OCI-LY1 (cell line): ENCODE measurements at regions not wholly inside any gene's neighbourhood (a gene's known extent, or its start where the extent isn't known, plus 50 kb on each side); places are given as distances from the start of the nearest gene placed in this dataset.
A peak's percentile ranks its signal among the peaks of the same experiment; 100 is the strongest.

Experiments
- H2AFZ ChIP-seq: fragments of 200-600 bp; sonication (generic), shearing (Covaris generic); 2 replicates; pipeline ENCODE4 v1.6.0; 2014; ENCODE audit warnings: antibody characterized with exemption, mild to moderate bottlenecking, low read length
- H3F3A ChIP-seq: fragments of 200-600 bp; sonication (generic), shearing (Covaris generic); 2 replicates; pipeline ENCODE4 v1.6.0; 2014; ENCODE audit warnings: mild to moderate bottlenecking, antibody characterized with exemption, low read length, moderate library complexity; ENCODE audit not compliant: insufficient read depth
- H3K27ac ChIP-seq: fragments of 200-600 bp; sonication (generic); 2 replicates; pipeline ENCODE4 v1.5.1; 2014; ENCODE audit warnings: low read length, mixed run types, mild to moderate bottlenecking, low read depth; ENCODE audit not compliant: poor library complexity, severe bottlenecking
- H3K27me3 ChIP-seq: fragments of 200-600 bp; sonication (generic); 2 replicates; pipeline ENCODE4 v1.6.0; 2014; ENCODE audit warnings: antibody characterized with exemption, mild to moderate bottlenecking, low read length, moderate library complexity; ENCODE audit not compliant: insufficient read depth
- H3K36me3 ChIP-seq: fragments of 200-600 bp; sonication (generic); 2 replicates; pipeline ENCODE4 v1.6.1; 2014; ENCODE audit warnings: mild to moderate bottlenecking, antibody characterized with exemption, low read length, moderate library complexity, mixed read lengths; ENCODE audit not compliant: insufficient read depth
- H3K4me1 ChIP-seq: fragments of 200-600 bp; sonication (generic); 2 replicates; pipeline ENCODE4 v1.5.1; 2014; ENCODE audit warnings: mild to moderate bottlenecking, low read length, moderate library complexity; ENCODE audit not compliant: insufficient read depth, severe bottlenecking
- H3K4me2 ChIP-seq: fragments of 200-600 bp; sonication (generic), shearing (Covaris generic); 2 replicates; pipeline ENCODE4 v1.6.1; 2014; ENCODE audit warnings: low read length
- H3K4me3 ChIP-seq: fragments of 200-600 bp; sonication (generic); 2 replicates; pipeline ENCODE4 v1.5.1; 2014; ENCODE audit warnings: low read length, low read depth, mild to moderate bottlenecking, mixed read lengths; ENCODE audit not compliant: poor library complexity, severe bottlenecking
- H3K79me2 ChIP-seq: fragments of 200-600 bp; shearing (Covaris generic); 2 replicates; pipeline ENCODE4 v1.6.1; 2016; ENCODE audit warnings: mixed run types, low read length, mixed read lengths; ENCODE audit not compliant: insufficient read depth
- H3K9ac ChIP-seq: fragments of 200-600 bp; sonication (generic), shearing (Covaris generic); 2 replicates; pipeline ENCODE4 v1.6.1; 2014; ENCODE audit warnings: mild to moderate bottlenecking, low read length, mixed read lengths
- H3K9me2 ChIP-seq: fragments of 200-600 bp; sonication (generic), shearing (Covaris generic); 2 replicates; pipeline ENCODE4 v1.6.1; 2014; ENCODE audit warnings: low read depth, mild to moderate bottlenecking, low read length, mixed read lengths
- H3K9me3 ChIP-seq: fragments of 200-600 bp; shearing (Covaris generic); 2 replicates; pipeline ENCODE4 v1.6.1; 2014; ENCODE audit warnings: low read length, mixed read lengths
- H4K20me1 ChIP-seq: fragments of 200-600 bp; sonication (generic), shearing (Covaris generic); 2 replicates; pipeline ENCODE4 v1.6.0; 2016; ENCODE audit warnings: mild to moderate bottlenecking, low read length; ENCODE audit not compliant: insufficient read depth
- CTCF ChIP-seq: fragments of 200-600 bp; sonication (generic), shearing (Covaris generic); IDR thresholded peaks from 2 replicates; pipeline ENCODE4 v1.5.1; 2017; ENCODE audit warnings: mild to moderate bottlenecking, antibody characterized with exemption, low read length, moderate library complexity, mixed read lengths
- EZH2 ChIP-seq: fragments of 200-600 bp; sonication (generic), shearing (Covaris generic); IDR thresholded peaks from 2 replicates; pipeline ENCODE4 v1.8.0; 2017; ENCODE audit warnings: borderline replicate concordance, mixed run types, mild to moderate bottlenecking, antibody characterized with exemption, low read length, moderate library complexity, mixed read lengths

DNA sequence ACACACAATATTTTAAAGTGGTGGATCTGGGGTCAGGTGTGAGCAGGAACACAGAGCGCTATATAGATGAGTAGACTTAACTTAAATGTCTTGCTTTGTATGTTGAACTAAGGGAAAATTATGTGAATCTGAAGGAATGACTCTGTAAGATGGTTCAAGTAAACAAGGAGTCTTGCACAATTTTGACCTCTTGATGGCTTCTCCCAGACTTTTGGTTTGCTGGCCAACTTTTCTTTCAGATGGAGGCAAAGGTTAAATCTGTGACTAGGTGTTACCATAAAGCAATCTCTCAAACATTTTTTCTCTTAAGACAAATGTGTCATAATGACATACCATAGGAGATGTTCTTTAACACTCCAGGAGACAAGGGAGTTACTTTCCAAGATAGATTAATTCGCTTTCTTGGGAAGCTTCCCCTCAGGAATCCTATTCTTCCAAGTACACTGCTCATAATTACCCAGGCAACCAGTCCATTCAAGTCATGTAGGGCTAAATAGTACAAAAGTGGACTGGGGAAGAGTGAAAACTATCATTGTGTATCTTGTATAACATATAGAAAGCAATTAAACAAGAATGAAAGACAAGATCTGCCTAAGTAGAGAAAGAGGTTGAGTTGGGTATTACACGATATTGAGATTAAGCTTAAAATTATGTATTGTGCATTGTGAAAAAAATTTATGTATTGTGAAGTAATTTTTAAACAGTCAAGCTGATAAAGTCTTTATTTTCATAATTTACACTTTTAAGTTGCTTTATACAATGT lies 60.3 kb upstream of the SLC27A6 start:
- H3K4me2 ChIP-seq = no peak overlapping the region
- no peaks in the 10 kb centered on the region for H3F3A ChIP-seq
- no peaks in the 10 kb centered on the region for H3K9me2 ChIP-seq
- no peaks in the 10 kb centered on the region for H3K27me3 ChIP-seq
- H3K27ac ChIP-seq = no peak overlapping the region
- H3K9me3 ChIP-seq = no peaks in the 10 kb centered on the region
- no peak overlapping the region for H2AFZ ChIP-seq
- no peaks in the 10 kb centered on the region for H3K4me1 ChIP-seq
- H3K9ac ChIP-seq = no peak overlapping the region
- no peaks in the 10 kb centered on the region for H3K79me2 ChIP-seq
- no peak overlapping the region for H3K4me3 ChIP-seq
- no peaks in the 10 kb centered on the region for H4K20me1 ChIP-seq
- H3K36me3 ChIP-seq = no peaks in the 10 kb centered on the region
- TF ChIP-seq CTCF = no peak
- TF ChIP-seq EZH2 = no peak

- no peaks in the 10 kb centered on the region for H3K36me3 ChIP-seq
- no peak overlapping the region for H3K4me2 ChIP-seq
- H3K79me2 ChIP-seq = no peaks in the 10 kb centered on the region
Measured at GRCh38 chr5:128905568-128906110, 59.6 kb upstream of the SLC27A6 start.

GRCh38 chr5:128913551-128913950 lies 51.7 kb upstream of the SLC27A6 start:
- H3K4me3 ChIP-seq = no peak overlapping the region
- no peaks in the 10 kb centered on the region for H3K36me3 ChIP-seq
- H3K79me2 ChIP-seq = no peaks in the 10 kb centered on the region
- no peak overlapping the region for H3K9ac ChIP-seq
- no peaks in the 10 kb centered on the region for H3K9me3 ChIP-seq
- no peaks in the 10 kb centered on the region for H3F3A ChIP-seq
- no peaks in the 10 kb centered on the region for H4K20me1 ChIP-seq
- H3K4me1 ChIP-seq = no peaks in the 10 kb centered on the region
- H3K27ac ChIP-seq = no peak overlapping the region
- TF ChIP-seq CTCF (no peak), EZH2 (no peak)
- H3K27me3 ChIP-seq = no peaks in the 10 kb centered on the region
- H3K9me2 ChIP-seq = no peaks in the 10 kb centered on the region
- H2AFZ ChIP-seq = no peak overlapping the region
- H3K4me2 ChIP-seq = no peak overlapping the region

More at GRCh38 chr5:128905568-128906110, 59.6 kb upstream of the SLC27A6 start:
- H3K4me3 ChIP-seq = no peak overlapping the region
- no peak overlapping the region for H3K27ac ChIP-seq
- TF ChIP-seq EZH2 (no peak), CTCF (peak; percentile 72)
- no peak overlapping the region for H2AFZ ChIP-seq
- H3K9me3 ChIP-seq = no peaks in the 10 kb centered on the region
- no peaks in the 10 kb centered on the region for H3K27me3 ChIP-seq
- H3K9me2 ChIP-seq = no peaks in the 10 kb centered on the region
- H3F3A ChIP-seq = no peaks in the 10 kb centered on the region
- H4K20me1 ChIP-seq = no peaks in the 10 kb centered on the region
- H3K4me1 ChIP-seq = no peaks in the 10 kb centered on the region
- H3K9ac ChIP-seq = no peak overlapping the region
